Erythroblast (primary cell): ENCODE measurements at regions not wholly inside any gene's neighbourhood (a gene's known extent, or its start where the extent isn't known, plus 50 kb on each side); places are given as distances from the start of the nearest gene placed in this dataset.

Source experiments
- GATA1 ChIP-seq: IDR thresholded peaks from 2 replicates; pipeline ENCODE4 v1.6.1; 2011; ENCODE audit warnings: low read depth, mild to moderate bottlenecking, control low read depth, low read length, moderate library complexity
- POLR2A ChIP-seq: IDR thresholded peaks from 2 replicates; pipeline ENCODE4 v1.6.1; 2011; ENCODE audit warnings: mild to moderate bottlenecking, low read length

GRCh38 chr6:164695896-164696295 lies 613.5 kb downstream of the C6orf118 start:
- TF ChIP-seq POLR2A (no peak), GATA1 (no peak)
